Thoracic aorta (tissue), 2 donors: ENCODE measurements at regions not wholly inside any gene's neighbourhood (a gene's known extent, or its start where the extent isn't known, plus 50 kb on each side); places are given as distances from the start of the nearest gene placed in this dataset.

Source experiments
- ATAC-seq: fragments of 150-250 bp; one replicate; pipeline ENCODE4 v1.8.0; 2017; ENCODE audit warnings: low read depth; ENCODE audit not compliant: insufficient number of reproducible peaks, low FRiP score
- DNase-seq: peaks from one replicate; pipeline ENCODE4 v3.0.0-alpha.2; 2020; ENCODE audit warnings: low spot score
- H3K27ac ChIP-seq, 2 donors: fragments of 200-600 bp; sonication (generic); 1 replicate in 1 of 2; 2 replicates in 1 of 2; pipeline ENCODE4 v1.5.1; 2016; ENCODE audit warnings: mild to moderate bottlenecking in 2 of 2, moderate library complexity in 2 of 2
- H3K27me3 ChIP-seq: fragments of 200-600 bp; sonication (generic); replicated peaks from 2 replicates; pipeline ENCODE4 v1.6.0; 2016; ENCODE audit warnings: mild to moderate bottlenecking; ENCODE audit not compliant: insufficient read depth
- H3K36me3 ChIP-seq: fragments of 200-600 bp; sonication (generic); one replicate; pipeline ENCODE4 v1.5.1; 2016
- H3K4me1 ChIP-seq, 2 donors: fragments of 200-600 bp; sonication (generic); 1 replicate in 1 of 2; 2 replicates in 1 of 2; pipeline versions ENCODE4 v1.5.1 to v1.6.0; 2016; ENCODE audit warnings: low read depth in 2 of 2, mild to moderate bottlenecking in 1 of 2; ENCODE audit not compliant: control insufficient read depth in 1 of 2
- H3K4me3 ChIP-seq: fragments of 200-600 bp; sonication (generic); 2 replicates; pipeline ENCODE4 v1.5.1; 2016; ENCODE audit warnings: mild to moderate bottlenecking
- H3K9me3 ChIP-seq: fragments of 200-600 bp; sonication (generic); 2 replicates; pipeline ENCODE4 v1.5.1; 2016
- CTCF ChIP-seq: fragments of 200-600 bp; sonication (generic); IDR thresholded peaks from one replicate; pipeline ENCODE4 v1.5.1; 2019; ENCODE audit warnings: antibody characterized with exemption

GRCh38 chr4:136985683-136986082 lies 546.6 kb downstream of the PCDH18 start:
- H3K9me3 ChIP-seq = no peaks in the 10 kb centered on the region
- ATAC-seq (no peak), DNase-seq (no peak)
- H3K27ac ChIP-seq = no peak overlapping the region
- H3K4me1 ChIP-seq = peaks cover 0 to 8% of the 10 kb centered on the region in 2 donors
- H3K36me3 ChIP-seq = no peaks in the 10 kb centered on the region
- H3K4me3 ChIP-seq = no peak overlapping the region
- no peak for TF ChIP-seq CTCF
- no peaks in the 10 kb centered on the region for H3K27me3 ChIP-seq

GRCh38 chr4:136967069-136967468 lies 565.2 kb downstream of the PCDH18 start:
- ATAC-seq (no peak), DNase-seq (no peak)
- TF ChIP-seq CTCF = no peak
- Histone ChIP-seq H3K4me1 (peaks cover 0 to 4% of the 10 kb centered on the region in 2 donors), H3K4me3 (no peak overlapping the region), H3K36me3 (no peaks in the 10 kb centered on the region), H3K27ac (no peak overlapping the region), H3K9me3 (no peaks in the 10 kb centered on the region), H3K27me3 (no peaks in the 10 kb centered on the region)

- no peak for ATAC-seq
Observed at GRCh38 chr4:136965478-136965877, 566.8 kb downstream of the PCDH18 start.

GRCh38 chr4:136962868-136963267 lies 569.4 kb downstream of the PCDH18 start:
- ATAC-seq = no peak
- no peak for TF ChIP-seq CTCF
- H3K36me3 ChIP-seq = no peaks in the 10 kb centered on the region
- no peak overlapping the region for H3K27ac ChIP-seq
- H3K9me3 ChIP-seq = no peaks in the 10 kb centered on the region
- no peak overlapping the region for H3K4me3 ChIP-seq
- peaks cover 0 to 7% of the 10 kb centered on the region in 2 donors for H3K4me1 ChIP-seq
- no peaks in the 10 kb centered on the region for H3K27me3 ChIP-seq
- DNase-seq = no peak

More at GRCh38 chr4:136965478-136965877, 566.8 kb downstream of the PCDH18 start:
- Histone ChIP-seq H3K27me3 (no peaks in the 10 kb centered on the region), H3K4me3 (no peak overlapping the region), H3K27ac (no peak overlapping the region), H3K9me3 (no peaks in the 10 kb centered on the region), H3K4me1 (peaks cover 0 to 7% of the 10 kb centered on the region in 2 donors), H3K36me3 (no peaks in the 10 kb centered on the region)
- TF ChIP-seq CTCF = no peak
- DNase-seq = no peak

- ATAC-seq = no peak
- H3K27me3 ChIP-seq = no peaks in the 10 kb centered on the region
- no peak overlapping the region for H3K27ac ChIP-seq
- H3K9me3 ChIP-seq = no peaks in the 10 kb centered on the region
- H3K4me3 ChIP-seq = no peak overlapping the region
- TF ChIP-seq CTCF = no peak
- H3K36me3 ChIP-seq = no peaks in the 10 kb centered on the region
- no peaks in the 10 kb centered on the region for H3K4me1 ChIP-seq
- DNase-seq = no peak
Observed at GRCh38 chr4:136946307-136946907, 585.9 kb downstream of the PCDH18 start.
